HG03460 (cell line): ENCODE measurements at regions not wholly inside any gene's neighbourhood (a gene's known extent, or its start where the extent isn't known, plus 50 kb on each side); places are given as distances from the start of the nearest gene placed in this dataset.
"Not testable (repeated sequence)": the region's sequence is repeated elsewhere in the genome, so short reads cannot be mapped to it uniquely, and the experiment has no call there.

Experiments
- ATAC-seq: cut with Tn5 transposase; IDR thresholded peaks from one replicate; pipeline ENCODE4 v1.9.1; 2021; ENCODE audit not compliant: unreplicated experiment

- ATAC-seq: no peak
These were observed 88.5 kb upstream of the SH3BP4 start for GRCh38 chr2:234863043-234863934.

- no peak for ATAC-seq
These were observed 89.7 kb upstream of the SH3BP4 start for GRCh38 chr2:234861841-234862735.

- not testable (repeated sequence) for ATAC-seq
These were observed 92.4 kb upstream of the SH3BP4 start for GRCh38 chr2:234859330-234859872.

GRCh38 chr2:234858790-234859329, 93.0 kb upstream of the SH3BP4 start:
- no peak for ATAC-seq

GRCh38 chr2:234858145-234858544, 93.7 kb upstream of the SH3BP4 start:
- no peak for ATAC-seq

GRCh38 chr2:234853729-234854128, 98.1 kb upstream of the SH3BP4 start:
- ATAC-seq: no peak

GRCh38 chr2:234852941-234853340, 98.9 kb upstream of the SH3BP4 start:
- ATAC-seq: no peak

GRCh38 chr2:234852035-234852434, 99.8 kb upstream of the SH3BP4 start:
- ATAC-seq: no peak

- no peak for ATAC-seq
These were observed 100.4 kb upstream of the SH3BP4 start for GRCh38 chr2:234851451-234851850.

GRCh38 chr2:234850818-234851217, 101.0 kb upstream of the SH3BP4 start:
- no peak for ATAC-seq

- ATAC-seq: no peak
These were observed 102.1 kb upstream of the SH3BP4 start for GRCh38 chr2:234849678-234850077.

GRCh38 chr2:234848578-234848977, 103.2 kb upstream of the SH3BP4 start:
- ATAC-seq: no peak

- no peak for ATAC-seq
These were observed 104.2 kb upstream of the SH3BP4 start for GRCh38 chr2:234847639-234848038.

- ATAC-seq: no peak
These were observed 104.5 kb upstream of the SH3BP4 start for GRCh38 chr2:234847364-234847635.

- no peak for ATAC-seq
These were observed 105.0 kb upstream of the SH3BP4 start for GRCh38 chr2:234846599-234847363.

GRCh38 chr2:234845602-234846590, 105.9 kb upstream of the SH3BP4 start:
- ATAC-seq: no peak

- no peak for ATAC-seq
These were observed 108.4 kb upstream of the SH3BP4 start for GRCh38 chr2:234843411-234843810.

- no peak for ATAC-seq
These were observed 109.1 kb upstream of the SH3BP4 start for GRCh38 chr2:234842753-234843152.

- no peak for ATAC-seq
These were observed 110.3 kb upstream of the SH3BP4 start for GRCh38 chr2:234841321-234842015.
